Trophoblast cell (in vitro differentiated cells and primary cell): ENCODE measurements at regions not wholly inside any gene's neighbourhood (a gene's known extent, or its start where the extent isn't known, plus 50 kb on each side); places are given as distances from the start of the nearest gene placed in this dataset.

Experiments used
- DNase-seq, 2 donors: peaks; one replicate each; pipeline ENCODE4 v3.0.0-alpha.2; 2016
- H2AFZ ChIP-seq: 2 replicates; pipeline ENCODE4 v1.6.1; 2013; ENCODE audit warnings: low read length, moderate library complexity, mild to moderate bottlenecking; ENCODE audit not compliant: insufficient read depth, poor library complexity
- H2AK5ac ChIP-seq: 2 replicates; pipeline ENCODE4 v1.6.1; 2013; ENCODE audit warnings: mild to moderate bottlenecking, low read length
- H2BK120ac ChIP-seq: 2 replicates; pipeline ENCODE4 v1.6.1; 2013; ENCODE audit warnings: low read length, mild to moderate bottlenecking, moderate library complexity; ENCODE audit not compliant: insufficient read depth, poor library complexity
- H2BK12ac ChIP-seq: 2 replicates; pipeline ENCODE4 v1.6.1; 2013; ENCODE audit warnings: mild to moderate bottlenecking, low read length, moderate library complexity
- H2BK5ac ChIP-seq: 2 replicates; pipeline ENCODE4 v1.6.1; 2013; ENCODE audit warnings: low read length, low read depth, moderate library complexity, mild to moderate bottlenecking; ENCODE audit not compliant: poor library complexity
- H3K14ac ChIP-seq: 2 replicates; pipeline ENCODE4 v1.6.1; 2013; ENCODE audit warnings: mild to moderate bottlenecking, low read length
- H3K18ac ChIP-seq: 2 replicates; pipeline ENCODE4 v1.6.1; 2013; ENCODE audit warnings: mild to moderate bottlenecking, low read length
- H3K23ac ChIP-seq: 2 replicates; pipeline ENCODE4 v1.6.1; 2013; ENCODE audit warnings: low read length
- H3K27ac ChIP-seq: 2 replicates; pipeline ENCODE4 v1.5.1; 2013; ENCODE audit warnings: low read depth, mild to moderate bottlenecking, inconsistent platforms, low read length, moderate library complexity
- H3K27me3 ChIP-seq: 2 replicates; pipeline ENCODE4 v1.6.1; 2013; ENCODE audit warnings: inconsistent platforms, mild to moderate bottlenecking, low read length, moderate library complexity; ENCODE audit not compliant: insufficient read depth
- H3K36me3 ChIP-seq, 2 experiments: 1 replicate in 1 of 2; 2 replicates in 1 of 2; pipeline ENCODE4 v1.6.1; 2013; ENCODE audit warnings: low read length in 2 of 2, mild to moderate bottlenecking in 2 of 2, moderate library complexity in 1 of 2; ENCODE audit not compliant: insufficient read depth in 2 of 2, control insufficient read depth in 1 of 2
- H3K4ac ChIP-seq: 2 replicates; pipeline ENCODE4 v1.6.1; 2013; ENCODE audit warnings: low read depth, mild to moderate bottlenecking, low read length, moderate library complexity
- H3K4me1 ChIP-seq, 2 experiments: 1 replicate in 1 of 2; 2 replicates in 1 of 2; pipeline ENCODE4 v1.6.1; 2013; ENCODE audit warnings: low read length in 2 of 2, mild to moderate bottlenecking in 2 of 2, moderate library complexity in 1 of 2; ENCODE audit not compliant: insufficient read depth in 2 of 2, control insufficient read depth in 1 of 2
- H3K4me2 ChIP-seq: 2 replicates; pipeline ENCODE4 v1.6.1; 2013; ENCODE audit warnings: inconsistent platforms, mild to moderate bottlenecking, low read length, moderate library complexity
- H3K4me3 ChIP-seq: 2 replicates; pipeline ENCODE4 v1.5.1; 2013; ENCODE audit warnings: mild to moderate bottlenecking, low read depth, low read length, inconsistent platforms
- H3K79me1 ChIP-seq: one replicate; pipeline ENCODE4 v1.6.1; 2013; ENCODE audit warnings: low read length
- H3K79me2 ChIP-seq: 2 replicates; pipeline ENCODE4 v1.6.1; 2013; ENCODE audit warnings: low read length, mild to moderate bottlenecking; ENCODE audit not compliant: control insufficient read depth, insufficient read depth, poor library complexity
- H3K9ac ChIP-seq: 2 replicates; pipeline ENCODE4 v1.6.1; 2013; ENCODE audit warnings: mild to moderate bottlenecking, low read length
- H3K9me3 ChIP-seq: 2 replicates; pipeline ENCODE4 v1.6.1; 2013; ENCODE audit warnings: low read depth, mild to moderate bottlenecking, control low read depth, inconsistent platforms, low read length; ENCODE audit not compliant: insufficient read depth
- H4K12ac ChIP-seq: 2 replicates; pipeline ENCODE4 v1.6.1; 2013; ENCODE audit warnings: low read depth, mild to moderate bottlenecking, low read length, moderate library complexity
- H4K8ac ChIP-seq: 2 replicates; pipeline ENCODE4 v1.6.1; 2013; ENCODE audit warnings: low read depth, mild to moderate bottlenecking, low read length, moderate library complexity
- H4K91ac ChIP-seq: one replicate; pipeline ENCODE4 v1.6.1; 2013; ENCODE audit warnings: low read depth, mild to moderate bottlenecking, low read length, moderate library complexity
- WGBS: extraction: QIAGEN DNeasy Blood & Tissue Kit; methylation state at CpG from one replicate; pipeline ENCODE4 v1.1.7; 2013; ENCODE audit warnings: missing lambda C conversion rate; ENCODE audit not compliant: insufficient read length, insufficient coverage; ENCODE audit errors: extremely low coverage; 5-methylcytosine and 5-hydroxymethylcytosine counted together

DNA sequence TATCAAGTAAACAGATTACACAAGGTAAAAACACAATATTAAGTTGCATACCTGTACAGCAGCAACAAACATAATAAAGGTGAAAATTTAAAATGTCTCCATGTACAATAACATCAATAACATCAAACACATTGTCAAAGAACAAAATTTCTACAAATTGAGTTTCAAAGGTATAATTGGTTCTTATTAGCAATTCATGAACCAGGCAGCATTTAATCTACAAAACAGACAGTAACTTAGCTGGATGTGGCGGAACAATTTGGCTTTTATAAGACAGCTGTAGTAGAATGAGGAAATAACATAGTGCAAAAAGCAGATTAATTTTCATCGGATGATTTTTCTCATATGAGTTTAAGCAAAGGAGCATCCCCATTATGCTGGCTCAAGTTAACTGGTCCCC is 1176.8 kb downstream of the EFNA5 start:
- H2AK5ac ChIP-seq, result no peak overlapping the region
- H2AFZ ChIP-seq, result no peak overlapping the region
- no peaks in the 10 kb centered on the region for H3K79me2 ChIP-seq
- no CpG with 5 or more reads among the region's 2 CpGs for WGBS
- H3K27ac ChIP-seq, result no peak overlapping the region
- H3K18ac ChIP-seq, result no peak overlapping the region
- H3K79me1 ChIP-seq, result no peaks in the 10 kb centered on the region
- H3K36me3 ChIP-seq, result no peaks in the 10 kb centered on the region
- no peaks in the 10 kb centered on the region for H3K27me3 ChIP-seq
- no peak overlapping the region for H2BK12ac ChIP-seq
- H3K4me1 ChIP-seq, result no peaks in the 10 kb centered on the region
- H3K4me2 ChIP-seq, result no peak overlapping the region
- no peak overlapping the region for H3K9ac ChIP-seq
- H4K8ac ChIP-seq, result no peak overlapping the region
- H3K4ac ChIP-seq, result no peak overlapping the region
- H2BK120ac ChIP-seq, result no peak overlapping the region
- H3K14ac ChIP-seq, result no peak overlapping the region
- H3K9me3 ChIP-seq, result no peaks in the 10 kb centered on the region
- no peak overlapping the region for H2BK5ac ChIP-seq
- no peak overlapping the region for H4K91ac ChIP-seq
- DNase-seq, result no peak
- H4K12ac ChIP-seq, result no peak overlapping the region
- H3K23ac ChIP-seq, result no peak overlapping the region
- H3K4me3 ChIP-seq, result no peak overlapping the region

DNA sequence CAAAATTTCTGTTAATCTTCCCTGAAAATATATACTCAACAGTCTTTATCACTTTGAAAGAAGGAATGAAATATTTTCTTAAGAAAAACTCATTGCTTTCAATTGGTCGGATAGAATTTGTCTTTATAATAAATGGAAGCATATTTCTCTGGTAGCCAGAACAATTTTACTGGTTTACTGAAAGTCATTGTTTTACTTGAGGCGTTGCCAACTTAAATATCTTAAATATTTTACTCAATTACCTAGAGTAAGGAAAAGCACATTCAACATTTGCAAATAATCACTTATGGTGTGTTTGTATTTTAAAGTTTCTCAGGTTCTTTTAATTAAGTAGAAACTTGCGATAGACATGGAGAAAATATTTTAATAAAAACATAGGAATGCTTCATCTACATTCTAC is 1181.7 kb downstream of the EFNA5 start:
- Histone ChIP-seq H4K91ac (no peak overlapping the region), H2BK5ac (no peak overlapping the region), H3K36me3 (no peaks in the 10 kb centered on the region), H3K9ac (no peak overlapping the region), H3K14ac (no peak overlapping the region), H3K79me1 (no peaks in the 10 kb centered on the region), H2AFZ (no peak overlapping the region), H3K9me3 (no peaks in the 10 kb centered on the region), H4K12ac (no peak overlapping the region), H4K8ac (no peak overlapping the region), H2BK12ac (no peak overlapping the region), H3K23ac (no peak overlapping the region), H3K27ac (no peak overlapping the region), H3K4me2 (no peak overlapping the region), H3K4me3 (no peak overlapping the region), H3K27me3 (no peaks in the 10 kb centered on the region), H3K79me2 (no peaks in the 10 kb centered on the region), H3K4me1 (no peaks in the 10 kb centered on the region), H3K4ac (no peak overlapping the region), H2AK5ac (no peak overlapping the region), H3K18ac (no peak overlapping the region), H2BK120ac (no peak overlapping the region)
- WGBS, result no CpG with 5 or more reads among the region's 3 CpGs
- DNase-seq, result no peak

DNA sequence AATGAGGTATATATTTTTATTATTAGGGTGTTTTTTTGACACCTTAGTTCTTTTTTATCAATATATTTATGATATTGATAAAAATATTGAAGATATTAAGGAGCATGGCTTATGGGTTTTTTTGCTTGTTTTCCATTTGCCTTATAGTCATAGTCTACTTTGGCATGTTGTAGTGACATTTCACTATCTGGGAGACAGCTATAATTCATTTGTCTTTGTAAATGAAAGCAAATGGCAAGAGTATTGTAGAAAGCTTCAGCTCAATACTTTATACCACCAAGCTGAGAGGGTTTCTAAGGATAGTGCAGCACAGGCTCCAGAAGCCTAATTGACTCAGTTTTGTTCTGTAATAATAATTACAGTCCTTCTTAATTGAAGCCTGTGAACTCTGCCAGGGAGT is 1182.3 kb downstream of the EFNA5 start:
- no peaks in the 10 kb centered on the region for H3K79me2 ChIP-seq

DNA sequence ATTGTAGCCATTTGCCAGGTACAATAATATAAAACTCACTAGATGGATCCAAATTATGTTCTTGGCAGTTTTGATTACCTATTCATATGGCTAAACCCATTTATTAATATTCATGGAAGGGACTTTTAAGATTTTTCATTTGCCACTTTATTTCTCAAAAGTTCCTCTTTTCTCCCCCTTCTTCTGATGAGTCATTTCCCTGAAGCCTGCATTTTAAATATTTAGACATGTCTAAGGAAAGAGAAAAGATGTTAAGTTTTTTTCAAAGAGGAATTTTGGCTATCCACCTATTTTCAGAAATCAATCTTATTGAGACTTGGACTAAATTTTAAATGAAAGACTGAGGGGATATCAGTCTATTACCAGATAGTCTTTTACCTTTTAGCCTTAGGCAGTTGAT is 1189.4 kb downstream of the EFNA5 start:
- no peaks in the 10 kb centered on the region for H3K27me3 ChIP-seq
- no peak overlapping the region for H4K91ac ChIP-seq
- H3K4me3 ChIP-seq, result no peak overlapping the region
- H3K9ac ChIP-seq, result no peak overlapping the region
- no peak overlapping the region for H4K8ac ChIP-seq
- no peak overlapping the region for H3K14ac ChIP-seq
- no peak overlapping the region for H2BK5ac ChIP-seq
- no peak overlapping the region for H3K4ac ChIP-seq
- no peaks in the 10 kb centered on the region for H3K79me2 ChIP-seq
- H4K12ac ChIP-seq, result no peak overlapping the region
- no peak overlapping the region for H2BK12ac ChIP-seq
- no peaks in the 10 kb centered on the region for H3K4me1 ChIP-seq
- no peak overlapping the region for H3K18ac ChIP-seq
- H3K79me1 ChIP-seq, result no peaks in the 10 kb centered on the region
- H3K4me2 ChIP-seq, result no peak overlapping the region
- H3K23ac ChIP-seq, result no peak overlapping the region
- DNase-seq, result peak in 1 of 2 donors; percentile 1
- no peaks in the 10 kb centered on the region for H3K9me3 ChIP-seq
- H2AFZ ChIP-seq, result no peak overlapping the region
- no peak overlapping the region for H2AK5ac ChIP-seq
- no peak overlapping the region for H2BK120ac ChIP-seq
- no peak overlapping the region for H3K27ac ChIP-seq
- no peaks in the 10 kb centered on the region for H3K36me3 ChIP-seq

More for the DNA sequence above, 1182.3 kb downstream of the EFNA5 start:
- Histone ChIP-seq H3K23ac (no peak overlapping the region), H3K27ac (no peak overlapping the region), H3K4ac (no peak overlapping the region), H2BK120ac (no peak overlapping the region), H3K27me3 (no peaks in the 10 kb centered on the region), H3K9ac (no peak overlapping the region), H3K4me3 (no peak overlapping the region), H3K36me3 (no peaks in the 10 kb centered on the region), H4K8ac (no peak overlapping the region), H2BK12ac (no peak overlapping the region), H3K18ac (no peak overlapping the region), H3K14ac (no peak overlapping the region), H2BK5ac (no peak overlapping the region), H3K4me1 (no peaks in the 10 kb centered on the region), H2AFZ (no peak overlapping the region), H4K91ac (no peak overlapping the region), H4K12ac (no peak overlapping the region), H2AK5ac (no peak overlapping the region), H3K4me2 (no peak overlapping the region), H3K79me1 (no peaks in the 10 kb centered on the region), H3K9me3 (no peaks in the 10 kb centered on the region)
- no peak for DNase-seq

DNA sequence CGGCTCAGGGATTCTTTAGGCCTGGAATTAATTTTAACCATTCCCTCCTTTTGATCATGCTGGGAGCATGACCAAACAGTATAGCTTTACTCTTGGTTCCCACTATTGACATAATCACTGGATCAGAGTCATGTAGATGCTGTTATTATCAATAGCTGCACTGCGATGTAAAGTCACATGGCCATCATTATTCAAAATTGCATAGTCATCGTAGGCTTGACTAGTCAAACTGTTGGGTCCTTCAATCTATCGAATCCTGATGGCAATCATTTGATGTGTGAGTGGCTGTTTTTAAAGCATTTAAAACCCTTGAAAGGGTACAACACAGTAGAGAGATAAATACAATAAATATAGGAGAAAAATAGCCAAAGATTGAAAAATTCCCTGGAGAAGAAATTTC is 1194.1 kb downstream of the EFNA5 start:
- H3K18ac ChIP-seq, result no peak overlapping the region
- no peak overlapping the region for H2AK5ac ChIP-seq
- H4K12ac ChIP-seq, result no peak overlapping the region
- DNase-seq, result no peak
- no peaks in the 10 kb centered on the region for H3K79me2 ChIP-seq
- H3K4me3 ChIP-seq, result no peak overlapping the region
- H3K4me1 ChIP-seq, result no peaks in the 10 kb centered on the region
- H3K14ac ChIP-seq, result no peak overlapping the region
- H4K8ac ChIP-seq, result no peak overlapping the region
- H3K9me3 ChIP-seq, result no peaks in the 10 kb centered on the region
- no peak overlapping the region for H4K91ac ChIP-seq
- no peaks in the 10 kb centered on the region for H3K36me3 ChIP-seq
- H2AFZ ChIP-seq, result no peak overlapping the region
- H3K27ac ChIP-seq, result no peak overlapping the region
- H3K23ac ChIP-seq, result no peak overlapping the region
- H3K27me3 ChIP-seq, result no peaks in the 10 kb centered on the region
- H3K9ac ChIP-seq, result no peak overlapping the region
- H3K4me2 ChIP-seq, result no peak overlapping the region
- H2BK5ac ChIP-seq, result no peak overlapping the region
- no peak overlapping the region for H2BK120ac ChIP-seq
- no peaks in the 10 kb centered on the region for H3K79me1 ChIP-seq
- H3K4ac ChIP-seq, result no peak overlapping the region
- no CpG with 5 or more reads among the region's 4 CpGs for WGBS
- H2BK12ac ChIP-seq, result no peak overlapping the region
